Upper lobe of left lung (tissue), 4 donors: ENCODE measurements at regions not wholly inside any gene's neighbourhood (a gene's known extent, or its start where the extent isn't known, plus 50 kb on each side); places are given as distances from the start of the nearest gene placed in this dataset.

Experiments used
- CTCF ChIP-seq, 6 experiments: fragments of 450-650 bp in 4 of 6; fragments of 200-600 bp in 2 of 6; sonication (generic) in 2 of 6; IDR thresholded peaks; one replicate each; pipeline ENCODE4 v1.5.1; 2016 to 2019; ENCODE audit warnings: antibody characterized with exemption in 6 of 6
- EP300 ChIP-seq, 4 donors: sonication (generic); formaldehyde crosslinking; IDR thresholded peaks; one replicate each; pipeline ENCODE4 v1.5.1; 2017; ENCODE audit warnings: antibody characterized with exemption in 4 of 4, control low read depth in 2 of 4
- POLR2A ChIP-seq, 4 donors: fragments of 450-650 bp; IDR thresholded peaks; one replicate each; pipeline ENCODE4 v1.5.1; 2016 to 2017; ENCODE audit warnings: antibody characterized with exemption in 4 of 4, mild to moderate bottlenecking in 2 of 4
- POLR2AphosphoS5 ChIP-seq, 2 donors: sonication (generic); formaldehyde crosslinking; IDR thresholded peaks; one replicate each; pipeline ENCODE4 v1.5.1; 2017; ENCODE audit warnings: antibody characterized with exemption in 2 of 2

- TF ChIP-seq EP300 (IDR thresholded peaks at IDR 0.05): no peak
- TF ChIP-seq POLR2A (IDR thresholded peaks at IDR 0.05): no peak
- TF ChIP-seq CTCF (IDR thresholded peaks at IDR 0.05): no peak
- no peak for TF ChIP-seq POLR2AphosphoS5 (IDR thresholded peaks at IDR 0.05)
Observed at GRCh38 chr2:203797712-203798111, 69.9 kb upstream of the CTLA4 start.
